HCT116 (cell line): ENCODE measurements at regions not wholly inside any gene's neighbourhood (a gene's known extent, or its start where the extent isn't known, plus 50 kb on each side); places are given as distances from the start of the nearest gene placed in this dataset.

Experiments used
- ATAC-seq: fragments of 200-7000 bp; cut with Tn5 transposase; 2 replicates; pipeline ENCODE4 v1.9.1; 2020; ENCODE audit warnings: mild to moderate bottlenecking, moderate library complexity
- BruUV-seq: library from RNA; stranded (reverse); fragments of 400-500 nt; replicated peaks from 2 replicates; lab custom pipeline; 2021; lab: Mats Ljungman, UMichigan
- CTCF ChIA-PET: fragments of 300-600 bp; sonication (Branson Sonifier 250); formaldehyde crosslinking; loops from one replicate; lab custom pipeline; 2021; ENCODE audit warnings: antibody characterized with exemption; lab: Charles Lee
- POLR2A ChIA-PET: fragments of 300-600, 350-600 bp; sonication (Branson Sonifier 250); formaldehyde crosslinking; loops from one replicate; lab custom pipeline; 2021; ENCODE audit warnings: antibody characterized with exemption; lab: Charles Lee
- RAD21 ChIA-PET, 2 experiments: fragments of 300-600 bp; sonication (Branson Sonifier 250); formaldehyde crosslinking; loops; one replicate each; lab custom pipeline; 2023; ENCODE audit warnings: low total read pairs in 2 of 2; ENCODE audit not compliant: uncharacterized antibody in 2 of 2, unreplicated experiment in 2 of 2, low non-redundant PET in 1 of 2; lab: Charles Lee
- DNase-seq: peaks from one replicate; pipeline ENCODE4 v3.0.0-alpha.2; 2010; ENCODE audit warnings: low read depth, low spot score
- H2AFZ ChIP-seq: fragments of 200-600 bp; shearing (Covaris generic), sonication (generic); 2 replicates; pipeline ENCODE4 v1.6.1; 2017; ENCODE audit warnings: low read depth, mixed run types, mixed read lengths, antibody characterized with exemption, low read length; ENCODE audit not compliant: poor library complexity, severe bottlenecking
- H3K27ac ChIP-seq: 2 replicates; pipeline ENCODE4 v1.5.1; 2012; ENCODE audit warnings: low read depth, low read length
- H3K27me3 ChIP-seq: fragments of 200-600 bp; sonication (generic); 2 replicates; pipeline ENCODE4 v1.6.1; 2016; ENCODE audit warnings: mixed run types, low read length, mixed read lengths; ENCODE audit not compliant: insufficient read depth
- H3K36me3 ChIP-seq, 2 experiments: fragments of 200-500 bp in 1 of 2; fragments of 200-600 bp in 1 of 2; sonication (Bioruptor generic) in 1 of 2; sonication (generic) in 1 of 2; 2 replicates each; pipeline versions ENCODE4 v1.5.1 to v1.6.1; 2014 to 2016; ENCODE audit warnings: low read length in 2 of 2, inconsistent platforms in 1 of 2, mixed read lengths in 1 of 2, mixed run types in 1 of 2; ENCODE audit not compliant: insufficient read depth in 2 of 2, control insufficient read depth in 1 of 2
- H3K4me1 ChIP-seq, 2 experiments: fragments of 200-600 bp in 1 of 2; sonication (generic) in 1 of 2; 2 replicates each; pipeline versions ENCODE4 v1.5.1 to v1.6.1; 2012 to 2017; ENCODE audit warnings: low read length in 2 of 2, inconsistent platforms in 1 of 2, mild to moderate bottlenecking in 1 of 2, mixed read lengths in 1 of 2, mixed run types in 1 of 2, moderate library complexity in 1 of 2; ENCODE audit not compliant: insufficient read depth in 2 of 2, control insufficient read depth in 1 of 2
- H3K4me2 ChIP-seq: fragments of 200-600 bp; sonication (generic); 2 replicates; pipeline ENCODE4 v1.6.1; 2017; ENCODE audit warnings: mixed run types, low read length, mixed read lengths
- H3K4me3 ChIP-seq, 2 experiments: fragments of 200-600 bp in 1 of 2; sonication (generic) in 1 of 2; replicated peaks in 1 of 2; 2 replicates each; pipeline ENCODE4 v1.5.1; 2011 to 2016; ENCODE audit warnings: low read length in 2 of 2, control low read depth in 1 of 2, low read depth in 1 of 2, mild to moderate bottlenecking in 1 of 2, mixed read lengths in 1 of 2, mixed run types in 1 of 2
- H3K79me2 ChIP-seq: fragments of 200-600 bp; sonication (generic); 2 replicates; pipeline ENCODE4 v1.6.1; 2017; ENCODE audit warnings: mild to moderate bottlenecking, mixed run types, low read length, moderate library complexity, mixed read lengths; ENCODE audit not compliant: insufficient read depth
- H3K9ac ChIP-seq: fragments of 200-600 bp; sonication (generic); 2 replicates; pipeline ENCODE4 v1.6.1; 2016; ENCODE audit warnings: low read length, mixed read lengths
- H3K9me2 ChIP-seq: fragments of 200-600 bp; sonication (generic), shearing (Covaris generic); 2 replicates; pipeline ENCODE4 v1.6.1; 2017; ENCODE audit warnings: mixed run types, mild to moderate bottlenecking, moderate library complexity; ENCODE audit not compliant: insufficient read depth
- H3K9me3 ChIP-seq, 2 experiments: fragments of 200-500 bp in 1 of 2; fragments of 200-600 bp in 1 of 2; sonication (Bioruptor generic) in 1 of 2; sonication (generic) in 1 of 2; 2 replicates each; pipeline ENCODE4 v1.6.1; 2014 to 2017; ENCODE audit warnings: low read length in 2 of 2, mixed read lengths in 2 of 2, inconsistent platforms in 1 of 2, low read depth in 1 of 2, mild to moderate bottlenecking in 1 of 2, mixed run types in 1 of 2, moderate library complexity in 1 of 2; ENCODE audit not compliant: control insufficient read depth in 1 of 2, insufficient read depth in 1 of 2
- H4K20me1 ChIP-seq: fragments of 200-600 bp; sonication (generic), shearing (Covaris generic); 2 replicates; pipeline ENCODE4 v1.6.1; 2017; ENCODE audit warnings: mixed run types, mild to moderate bottlenecking, moderate library complexity; ENCODE audit not compliant: insufficient read depth
- CBX3 ChIP-seq: IDR thresholded peaks from 2 replicates; pipeline ENCODE4 v1.6.1; 2012; ENCODE audit warnings: low read depth
- CEBPB ChIP-seq: IDR thresholded peaks from 2 replicates; pipeline ENCODE4 v1.6.1; 2012; ENCODE audit warnings: low read depth
- EGR1 ChIP-seq: IDR thresholded peaks from 2 replicates; pipeline ENCODE4 v1.6.1; 2012; ENCODE audit warnings: low read depth
- ELF1 ChIP-seq: IDR thresholded peaks from 2 replicates; pipeline ENCODE4 v1.6.1; 2012; ENCODE audit warnings: low read depth, borderline replicate concordance
- EZH2 ChIP-seq: fragments of 200-600 bp; sonication (generic); IDR thresholded peaks from 2 replicates; pipeline ENCODE4 v1.6.1; 2017; ENCODE audit warnings: antibody characterized with exemption, mixed run types
- EZH2phosphoT487 ChIP-seq: fragments of 200-600 bp; IDR thresholded peaks from 2 replicates; pipeline ENCODE4 v1.6.1; 2018; ENCODE audit warnings: antibody characterized with exemption, borderline replicate concordance
- FOSL1 ChIP-seq: IDR thresholded peaks from 2 replicates; pipeline ENCODE4 v1.6.1; 2012; ENCODE audit warnings: low read depth
- POLR2A ChIP-seq: IDR thresholded peaks from 2 replicates; pipeline ENCODE4 v1.7.0; 2011; ENCODE audit warnings: borderline replicate concordance; ENCODE audit not compliant: insufficient read depth, insufficient read length; ENCODE audit errors: extremely low read depth
- RAD21 ChIP-seq: IDR thresholded peaks from 2 replicates; pipeline ENCODE4 v1.6.1; 2012; ENCODE audit warnings: low read depth, mild to moderate bottlenecking
- SIN3A ChIP-seq: IDR thresholded peaks from 2 replicates; pipeline ENCODE4 v1.6.1; 2012; ENCODE audit warnings: low read depth
- SP1 ChIP-seq: IDR thresholded peaks from 2 replicates; pipeline ENCODE4 v1.6.1; 2012; ENCODE audit warnings: low read depth
- SRF ChIP-seq: IDR thresholded peaks from 2 replicates; pipeline ENCODE4 v1.6.1; 2012; ENCODE audit warnings: low read depth
- TCF7L2 ChIP-seq: IDR thresholded peaks from 2 replicates; pipeline ENCODE4 v1.7.0; 2011; ENCODE audit warnings: borderline replicate concordance, inconsistent platforms; ENCODE audit not compliant: insufficient read depth, insufficient read length; ENCODE audit errors: extremely low read depth
- YY1 ChIP-seq: IDR thresholded peaks from 2 replicates; pipeline ENCODE4 v1.6.1; 2011; ENCODE audit warnings: low read length, low read depth, moderate library complexity, mild to moderate bottlenecking; ENCODE audit not compliant: insufficient replicate concordance; ENCODE audit errors: extremely low read depth
- ZFX ChIP-seq: fragments of 450-650 bp; IDR thresholded peaks from 2 replicates; pipeline ENCODE4 v1.6.1; 2017
- intact Hi-C: fragments of 100-400 bp; cut with micrococcal nuclease; formaldehyde crosslinking; loops from 2 replicates; pipeline ENCODE4 v1.10.0; 2022
- TF ChIP-seq, protein P1 (sequence below): IDR thresholded peaks from 2 replicates; pipeline ENCODE4 v1.6.1; 2012; ENCODE audit warnings: low read depth
- TF ChIP-seq, protein P2 (sequence below): IDR thresholded peaks from 2 replicates; pipeline ENCODE4 v1.6.1; 2012
- TF ChIP-seq, protein P3 (sequence below): IDR thresholded peaks from 2 replicates; pipeline ENCODE4 v1.6.1; 2011; ENCODE audit warnings: mild to moderate bottlenecking, low read length, moderate library complexity; ENCODE audit not compliant: insufficient replicate concordance; ENCODE audit errors: extremely low read depth
- TF ChIP-seq, protein P4 (sequence below): IDR thresholded peaks from 2 replicates; pipeline ENCODE4 v1.6.1; 2012

DNA sequence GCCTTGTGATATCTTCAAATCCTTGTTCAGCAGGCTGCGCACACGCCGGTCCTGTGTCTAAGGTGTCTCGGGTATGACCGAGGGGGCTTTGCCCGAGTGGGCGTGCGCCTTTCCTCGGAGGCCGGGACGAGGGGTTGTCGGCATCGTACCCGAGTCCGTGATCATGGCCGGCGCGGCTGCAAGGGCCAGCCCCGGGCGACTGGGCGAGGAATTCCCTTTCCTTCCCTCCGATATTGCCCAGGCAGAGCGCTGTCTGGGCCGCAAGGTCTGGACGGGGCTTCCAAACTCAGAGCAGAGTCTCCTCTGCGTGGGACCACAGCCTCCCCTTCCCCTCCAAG lies 59.7 kb downstream of the ZNF467 start:
- intact Hi-C loops: no loop called here
- ChIA-PET RAD21 (no interaction called here), CTCF (no interaction called here)
- Histone ChIP-seq H3K4me3 (no peak overlapping the region), H3K27me3 (no peaks in the 10 kb centered on the region), H3K4me1 (peaks cover 0 to 7% of the 10 kb centered on the region in 2 experiments; a peak in 2 of 4 replicates), H3K9ac (no peak overlapping the region), H3K4me2 (no peak overlapping the region)
- no peak for ATAC-seq
- TF ChIP-seq CBX3: no peak
- no peak for TF ChIP-seq EZH2phosphoT487
- TF ChIP-seq SIN3A: no peak
- no peak for TF ChIP-seq ZFX
- TF ChIP-seq, protein P1, sequence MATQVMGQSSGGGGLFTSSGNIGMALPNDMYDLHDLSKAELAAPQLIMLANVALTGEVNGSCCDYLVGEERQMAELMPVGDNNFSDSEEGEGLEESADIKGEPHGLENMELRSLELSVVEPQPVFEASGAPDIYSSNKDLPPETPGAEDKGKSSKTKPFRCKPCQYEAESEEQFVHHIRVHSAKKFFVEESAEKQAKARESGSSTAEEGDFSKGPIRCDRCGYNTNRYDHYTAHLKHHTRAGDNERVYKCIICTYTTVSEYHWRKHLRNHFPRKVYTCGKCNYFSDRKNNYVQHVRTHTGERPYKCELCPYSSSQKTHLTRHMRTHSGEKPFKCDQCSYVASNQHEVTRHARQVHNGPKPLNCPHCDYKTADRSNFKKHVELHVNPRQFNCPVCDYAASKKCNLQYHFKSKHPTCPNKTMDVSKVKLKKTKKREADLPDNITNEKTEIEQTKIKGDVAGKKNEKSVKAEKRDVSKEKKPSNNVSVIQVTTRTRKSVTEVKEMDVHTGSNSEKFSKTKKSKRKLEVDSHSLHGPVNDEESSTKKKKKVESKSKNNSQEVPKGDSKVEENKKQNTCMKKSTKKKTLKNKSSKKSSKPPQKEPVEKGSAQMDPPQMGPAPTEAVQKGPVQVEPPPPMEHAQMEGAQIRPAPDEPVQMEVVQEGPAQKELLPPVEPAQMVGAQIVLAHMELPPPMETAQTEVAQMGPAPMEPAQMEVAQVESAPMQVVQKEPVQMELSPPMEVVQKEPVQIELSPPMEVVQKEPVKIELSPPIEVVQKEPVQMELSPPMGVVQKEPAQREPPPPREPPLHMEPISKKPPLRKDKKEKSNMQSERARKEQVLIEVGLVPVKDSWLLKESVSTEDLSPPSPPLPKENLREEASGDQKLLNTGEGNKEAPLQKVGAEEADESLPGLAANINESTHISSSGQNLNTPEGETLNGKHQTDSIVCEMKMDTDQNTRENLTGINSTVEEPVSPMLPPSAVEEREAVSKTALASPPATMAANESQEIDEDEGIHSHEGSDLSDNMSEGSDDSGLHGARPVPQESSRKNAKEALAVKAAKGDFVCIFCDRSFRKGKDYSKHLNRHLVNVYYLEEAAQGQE: no peak
- no peak for TF ChIP-seq RAD21
- no peak for TF ChIP-seq SP1
- no peak for TF ChIP-seq SRF
- TF ChIP-seq, protein P2, sequence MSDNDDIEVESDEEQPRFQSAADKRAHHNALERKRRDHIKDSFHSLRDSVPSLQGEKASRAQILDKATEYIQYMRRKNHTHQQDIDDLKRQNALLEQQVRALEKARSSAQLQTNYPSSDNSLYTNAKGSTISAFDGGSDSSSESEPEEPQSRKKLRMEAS: no peak
- TF ChIP-seq CEBPB: no peak
- TF ChIP-seq TCF7L2: no peak
- no peak for TF ChIP-seq EGR1
- TF ChIP-seq, protein P3, sequence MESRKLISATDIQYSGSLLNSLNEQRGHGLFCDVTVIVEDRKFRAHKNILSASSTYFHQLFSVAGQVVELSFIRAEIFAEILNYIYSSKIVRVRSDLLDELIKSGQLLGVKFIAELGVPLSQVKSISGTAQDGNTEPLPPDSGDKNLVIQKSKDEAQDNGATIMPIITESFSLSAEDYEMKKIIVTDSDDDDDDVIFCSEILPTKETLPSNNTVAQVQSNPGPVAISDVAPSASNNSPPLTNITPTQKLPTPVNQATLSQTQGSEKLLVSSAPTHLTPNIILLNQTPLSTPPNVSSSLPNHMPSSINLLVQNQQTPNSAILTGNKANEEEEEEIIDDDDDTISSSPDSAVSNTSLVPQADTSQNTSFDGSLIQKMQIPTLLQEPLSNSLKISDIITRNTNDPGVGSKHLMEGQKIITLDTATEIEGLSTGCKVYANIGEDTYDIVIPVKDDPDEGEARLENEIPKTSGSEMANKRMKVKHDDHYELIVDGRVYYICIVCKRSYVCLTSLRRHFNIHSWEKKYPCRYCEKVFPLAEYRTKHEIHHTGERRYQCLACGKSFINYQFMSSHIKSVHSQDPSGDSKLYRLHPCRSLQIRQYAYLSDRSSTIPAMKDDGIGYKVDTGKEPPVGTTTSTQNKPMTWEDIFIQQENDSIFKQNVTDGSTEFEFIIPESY: no peak
- TF ChIP-seq EZH2: no peak
- no peak for TF ChIP-seq FOSL1
- no peak for TF ChIP-seq YY1
- no peak for TF ChIP-seq ELF1
- TF ChIP-seq POLR2A: no peak
- TF ChIP-seq, protein P4, sequence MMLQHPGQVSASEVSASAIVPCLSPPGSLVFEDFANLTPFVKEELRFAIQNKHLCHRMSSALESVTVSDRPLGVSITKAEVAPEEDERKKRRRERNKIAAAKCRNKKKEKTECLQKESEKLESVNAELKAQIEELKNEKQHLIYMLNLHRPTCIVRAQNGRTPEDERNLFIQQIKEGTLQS: no peak
- TF ChIP-seq, all 23 proteins: peak for 0
- peaks cover 0 to 12% of the 10 kb centered on the region in 2 experiments; a peak in 2 of 4 replicates for H3K9me3 ChIP-seq
- BruUV-seq: no TSS peak
- H4K20me1 ChIP-seq: no peaks in the 10 kb centered on the region
- no peaks in the 10 kb centered on the region for H3K79me2 ChIP-seq
- no peaks in the 10 kb centered on the region for H3K9me2 ChIP-seq
- H3K27ac ChIP-seq: no peak overlapping the region
- H2AFZ ChIP-seq: no peak overlapping the region
- no peak for DNase-seq
- no peaks in the 10 kb centered on the region for H3K36me3 ChIP-seq
- POLR2A ChIA-PET: no interaction called here
